GM23248 (cell line): ENCODE measurements at regions not wholly inside any gene's neighbourhood (a gene's known extent, or its start where the extent isn't known, plus 50 kb on each side); places are given as distances from the start of the nearest gene placed in this dataset.

Experiments
- EZH2 ChIP-seq: fragments of 200-600 bp; sonication (generic); IDR thresholded peaks from 2 replicates; pipeline ENCODE4 v1.6.1; 2018; ENCODE audit warnings: antibody characterized with exemption, mild to moderate bottlenecking; ENCODE audit not compliant: insufficient read depth, poor library complexity, severe bottlenecking
- EZH2phosphoT487 ChIP-seq: fragments of 200-600 bp; sonication (generic); IDR thresholded peaks from 2 replicates; pipeline ENCODE4 v1.6.1; 2018; ENCODE audit warnings: antibody characterized with exemption, moderate library complexity, mild to moderate bottlenecking, low read depth; ENCODE audit not compliant: insufficient read depth

GRCh38 chr4:120536884-120537283 is 385.6 kb downstream of the PRDM5 start:
- TF ChIP-seq EZH2 (no peak), EZH2phosphoT487 (no peak)
